ENCODE measurements at regions not wholly inside any gene's neighbourhood (a gene's known extent, or its start where the extent isn't known, plus 50 kb on each side); places are given as distances from the start of the nearest gene placed in this dataset.
A peak's percentile ranks its signal among the peaks of the same experiment; 100 is the strongest.

DNA sequence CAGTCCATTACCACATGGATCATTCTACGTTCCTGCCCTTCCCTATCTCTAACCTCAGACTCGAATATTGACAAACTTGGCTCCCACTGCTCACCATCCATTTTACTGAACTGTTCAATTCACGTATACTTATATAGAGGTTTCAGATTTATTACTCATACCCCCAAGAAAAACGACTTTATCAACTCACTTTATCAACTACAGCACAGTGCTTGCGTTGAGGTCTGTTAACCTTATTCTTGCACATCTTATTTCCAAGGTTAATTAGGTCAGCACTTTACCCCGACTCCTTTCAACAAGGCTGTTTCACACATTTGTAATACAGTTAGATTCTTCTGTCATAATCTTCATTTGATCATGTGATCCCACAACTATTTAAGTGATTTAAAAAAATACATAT lies 162.3 kb upstream of the AHR start:
- intact Hi-C loops (cut with micrococcal nuclease): no loop called here
- Mint-ChIP-seq H3K4me1 (ENCODE audit: insufficient read depth, unreplicated experiment) (no peaks in the 10 kb centered on the region), H3K4me3 (ENCODE audit: unreplicated experiment) (no peak overlapping the region), H3K9me3 (ENCODE audit: unreplicated experiment) (no peaks in the 10 kb centered on the region), H3K27ac (ENCODE audit: low read depth, unreplicated experiment) (no peak overlapping the region), H3K27me3 (ENCODE audit: insufficient read depth, unreplicated experiment) (no peaks in the 10 kb centered on the region), H3K36me3 (ENCODE audit: insufficient read depth, unreplicated experiment) (no peaks in the 10 kb centered on the region)
- POLR2A ChIA-PET: no interaction called here
- BruUV-seq (replicated peaks): no TSS peak
- no peak for TF ChIP-seq CTCF (IDR thresholded peaks at IDR 0.05; ENCODE audit: unreplicated experiment)
- no peak for DNase-seq (ENCODE audit: unreplicated experiment)
- CTCF ChIA-PET: no interaction called here

- no peak overlapping the region for H3K27ac Mint-ChIP-seq (ENCODE audit: low read depth, unreplicated experiment)
- POLR2A ChIA-PET: no interaction called here
- no peaks in the 10 kb centered on the region for H3K27me3 Mint-ChIP-seq (ENCODE audit: insufficient read depth, unreplicated experiment)
- no peak for DNase-seq (ENCODE audit: unreplicated experiment)
- intact Hi-C loops (cut with micrococcal nuclease): no loop called here
- H3K4me1 Mint-ChIP-seq (ENCODE audit: insufficient read depth, unreplicated experiment): peaks cover 8% of the 10 kb centered on the region
- H3K36me3 Mint-ChIP-seq (ENCODE audit: insufficient read depth, unreplicated experiment): no peaks in the 10 kb centered on the region
- H3K4me3 Mint-ChIP-seq (ENCODE audit: unreplicated experiment): no peak overlapping the region
- TF ChIP-seq CTCF (IDR thresholded peaks at IDR 0.05; ENCODE audit: unreplicated experiment): no peak
- no peaks in the 10 kb centered on the region for H3K9me3 Mint-ChIP-seq (ENCODE audit: unreplicated experiment)
- CTCF ChIA-PET: no interaction called here
- BruUV-seq (replicated peaks): no TSS peak
Measured at GRCh38 chr7:17139081-17139480, 159.4 kb upstream of the AHR start.

DNA sequence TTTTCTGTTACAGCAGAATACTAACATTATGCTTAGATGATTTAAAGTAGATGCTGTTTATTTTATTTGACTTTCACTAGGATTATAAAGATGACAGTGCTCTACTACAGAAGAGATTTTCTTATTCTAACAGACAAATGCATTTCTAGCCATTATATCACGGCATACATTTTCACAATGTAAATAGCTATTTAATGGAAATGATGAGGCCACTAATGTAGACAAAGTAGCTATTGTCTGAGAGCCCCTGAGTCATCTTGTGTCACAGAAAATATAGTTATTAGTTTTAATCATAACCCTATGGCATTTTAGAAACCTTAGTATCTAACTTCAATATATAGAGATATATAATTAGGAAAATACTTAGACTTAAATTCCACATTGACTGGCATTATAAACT lies 158.0 kb upstream of the AHR start:
- POLR2A ChIA-PET: interaction anchor here (1.0 to 1.4 kb wide), 2 partner anchors 11 to 16 kb away, joined by 3 to 5 read pairs; no protein-coding TSS in a partner anchor
- H3K27ac Mint-ChIP-seq (ENCODE audit: low read depth, unreplicated experiment): no peak overlapping the region
- H3K36me3 Mint-ChIP-seq (ENCODE audit: insufficient read depth, unreplicated experiment): no peaks in the 10 kb centered on the region
- intact Hi-C loops (cut with micrococcal nuclease): no loop called here
- no peak for TF ChIP-seq CTCF (IDR thresholded peaks at IDR 0.05; ENCODE audit: unreplicated experiment)
- H3K9me3 Mint-ChIP-seq (ENCODE audit: unreplicated experiment): no peaks in the 10 kb centered on the region
- no peak for DNase-seq (ENCODE audit: unreplicated experiment)
- no peak overlapping the region for H3K4me3 Mint-ChIP-seq (ENCODE audit: unreplicated experiment)
- H3K4me1 Mint-ChIP-seq (ENCODE audit: insufficient read depth, unreplicated experiment): peaks cover 8% of the 10 kb centered on the region
- no TSS peak for BruUV-seq (replicated peaks)
- no peaks in the 10 kb centered on the region for H3K27me3 Mint-ChIP-seq (ENCODE audit: insufficient read depth, unreplicated experiment)
- CTCF ChIA-PET: interaction anchor here (0.7 kb wide), 2 partner anchors 128 to 1645 kb away, joined by 3 read pairs; no protein-coding TSS in a partner anchor

- no peak for TF ChIP-seq CTCF (IDR thresholded peaks at IDR 0.05; ENCODE audit: unreplicated experiment)
- Mint-ChIP-seq H3K27ac (ENCODE audit: low read depth, unreplicated experiment) (peak overlapping the region; percentile 39), H3K27me3 (ENCODE audit: insufficient read depth, unreplicated experiment) (no peaks in the 10 kb centered on the region), H3K4me1 (ENCODE audit: insufficient read depth, unreplicated experiment) (peaks cover 8% of the 10 kb centered on the region), H3K9me3 (ENCODE audit: unreplicated experiment) (no peaks in the 10 kb centered on the region), H3K4me3 (ENCODE audit: unreplicated experiment) (no peak overlapping the region), H3K36me3 (ENCODE audit: insufficient read depth, unreplicated experiment) (no peaks in the 10 kb centered on the region)
- BruUV-seq (replicated peaks): no TSS peak
- intact Hi-C loops (cut with micrococcal nuclease): no loop called here
- peak; percentile 29 for DNase-seq (ENCODE audit: unreplicated experiment)
- ChIA-PET POLR2A (interaction anchor here (1.0 to 1.5 kb wide), 3 partner anchors 16 to 156 kb away, joined by 3 to 4 read pairs (median 3); no protein-coding TSS in a partner anchor), CTCF (interaction anchor here (1.2 to 1.3 kb wide), 2 partner anchors 35 to 161 kb away, joined by 4 to 5 read pairs; no protein-coding TSS in a partner anchor)
Measured at GRCh38 chr7:17142831-17143541, 155.5 kb upstream of the AHR start.
